ENCODE measurements at regions not wholly inside any gene's neighbourhood (a gene's known extent, or its start where the extent isn't known, plus 50 kb on each side); places are given as distances from the start of the nearest gene placed in this dataset.
"Not testable (repeated sequence)": the region's sequence is repeated elsewhere in the genome, so short reads cannot be mapped to it uniquely, and the experiment has no call there.

DNA sequence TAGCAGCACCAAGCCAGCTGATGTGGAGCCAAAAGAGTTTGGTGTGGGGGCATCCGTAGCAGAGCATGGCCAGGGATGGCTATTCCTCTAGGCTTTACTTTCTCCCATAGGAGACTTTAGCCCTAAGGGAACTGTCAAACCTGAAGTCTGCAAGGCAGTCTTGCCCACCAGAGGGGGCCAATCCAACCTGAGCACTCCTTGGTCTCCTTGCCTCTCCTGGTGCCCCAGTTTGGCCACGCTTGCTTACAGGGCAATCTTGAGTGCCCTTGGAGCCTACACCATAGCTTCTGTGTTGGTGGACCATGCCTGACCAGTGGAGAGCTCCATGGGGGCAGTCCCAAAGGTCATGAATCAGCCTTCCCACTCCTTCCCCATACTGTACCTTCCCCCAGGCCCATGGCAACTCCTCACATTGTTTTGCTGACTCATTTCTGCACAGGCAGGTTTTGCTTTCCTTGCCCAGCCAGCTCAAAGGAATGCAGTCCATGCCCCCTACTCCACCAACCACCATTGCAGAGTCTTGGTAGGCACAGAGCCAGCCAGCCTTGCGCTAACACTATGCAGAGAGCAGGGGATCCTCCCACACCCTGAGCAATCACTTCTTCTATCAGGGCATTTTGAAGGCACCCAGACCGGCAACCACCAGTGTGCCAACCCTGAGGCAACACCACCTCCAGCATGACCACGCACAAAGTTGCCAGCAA lies 1421.2 kb upstream of the RAG2 start:
- no peak for DNase-seq

DNA sequence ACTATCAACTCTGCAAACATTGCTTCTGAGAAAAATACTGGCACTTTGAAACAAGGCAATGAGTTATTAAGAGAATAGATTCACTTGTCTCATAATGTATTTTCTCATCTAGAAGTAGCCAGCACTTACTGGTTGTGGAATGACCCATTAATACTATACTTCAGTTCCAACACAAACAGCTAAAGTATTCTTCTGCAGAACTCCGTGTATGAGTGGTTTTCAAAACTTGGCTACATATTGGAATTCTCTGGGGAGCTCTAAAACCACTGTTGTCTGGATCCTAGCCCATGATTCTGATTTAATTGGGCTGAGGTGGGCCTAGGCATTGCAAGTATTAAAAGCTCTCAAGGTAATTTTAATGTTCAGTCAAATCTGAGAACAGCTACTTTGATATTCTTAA lies 1416.4 kb upstream of the RAG2 start:
- DNase-seq, result no peak

DNA sequence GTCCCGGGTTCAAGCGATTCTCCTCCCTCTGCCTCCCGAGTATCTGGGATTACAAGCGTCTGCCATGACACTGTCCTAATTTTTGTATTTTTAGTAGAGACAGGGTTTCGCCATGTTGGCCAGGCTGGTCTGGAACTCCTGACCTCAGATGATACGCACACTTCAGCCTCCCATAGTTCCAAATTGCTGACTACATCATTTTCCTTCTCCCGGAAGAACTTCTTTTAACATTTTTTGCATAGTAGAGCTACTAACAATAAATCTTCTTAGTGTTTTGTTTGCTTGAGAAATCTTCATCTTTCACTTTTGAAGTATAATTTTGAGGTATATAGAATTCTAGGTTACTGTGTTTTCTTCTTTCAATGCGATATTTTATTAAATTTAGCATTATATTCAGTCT lies 1415.1 kb upstream of the RAG2 start:
- no peak for DNase-seq

DNA sequence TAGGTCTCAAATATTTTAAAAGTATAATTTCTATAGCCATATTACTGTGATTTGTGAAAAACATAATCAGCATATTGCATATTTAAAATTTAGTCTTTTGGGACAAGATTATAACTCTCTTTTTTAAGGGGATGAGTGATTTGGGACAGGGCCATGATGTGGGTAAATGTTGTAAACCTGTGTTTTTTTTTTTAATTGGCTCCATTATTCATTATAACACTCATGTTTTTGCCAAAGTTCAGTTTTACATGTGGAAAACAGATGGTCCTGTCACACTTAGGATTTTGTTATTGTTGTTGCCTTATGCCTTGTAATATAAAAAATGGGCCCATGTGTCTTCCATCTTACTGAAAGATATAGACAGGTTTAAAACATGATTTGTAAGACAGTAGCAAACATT lies 1413.5 kb upstream of the RAG2 start:
- no peak for DNase-seq

DNA sequence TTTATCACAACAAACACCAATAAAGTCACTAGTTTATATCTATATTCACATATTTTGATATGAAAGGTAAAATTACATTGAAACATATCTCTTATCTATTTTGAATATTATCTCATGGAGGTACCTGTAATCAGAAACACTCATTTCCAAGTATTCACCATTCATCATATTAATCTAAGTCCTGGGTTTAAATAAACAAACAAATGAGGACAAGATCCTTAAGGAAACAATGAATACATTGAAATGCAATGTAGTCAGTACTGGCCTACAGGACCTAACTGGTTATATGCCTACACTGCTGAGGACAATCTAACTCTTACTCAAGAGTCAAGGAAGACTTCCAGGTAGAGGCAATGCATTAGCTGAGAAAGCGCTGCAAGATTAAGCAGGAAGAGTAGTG lies 1411.9 kb upstream of the RAG2 start:
- DNase-seq, result no peak

DNA sequence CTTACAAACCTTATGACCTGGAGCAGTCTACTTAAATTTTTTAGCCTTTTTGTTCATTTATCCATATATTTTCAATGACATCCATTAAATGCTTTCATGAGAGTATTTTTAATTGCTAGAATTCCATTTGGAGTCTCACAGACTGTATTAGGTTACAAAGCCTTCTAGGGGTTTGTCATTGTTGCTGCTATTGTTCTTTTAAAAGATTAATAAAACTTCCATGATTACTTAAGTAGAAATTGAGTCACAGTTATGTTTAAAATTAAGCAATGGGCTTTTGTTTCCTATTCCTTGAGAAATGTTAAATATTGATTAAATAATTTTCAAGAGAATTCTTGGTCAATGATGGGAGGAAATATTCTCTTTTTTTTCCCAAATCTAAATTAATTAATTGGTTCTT lies 1408.4 kb upstream of the RAG2 start:
- DNase-seq, result no peak

DNA sequence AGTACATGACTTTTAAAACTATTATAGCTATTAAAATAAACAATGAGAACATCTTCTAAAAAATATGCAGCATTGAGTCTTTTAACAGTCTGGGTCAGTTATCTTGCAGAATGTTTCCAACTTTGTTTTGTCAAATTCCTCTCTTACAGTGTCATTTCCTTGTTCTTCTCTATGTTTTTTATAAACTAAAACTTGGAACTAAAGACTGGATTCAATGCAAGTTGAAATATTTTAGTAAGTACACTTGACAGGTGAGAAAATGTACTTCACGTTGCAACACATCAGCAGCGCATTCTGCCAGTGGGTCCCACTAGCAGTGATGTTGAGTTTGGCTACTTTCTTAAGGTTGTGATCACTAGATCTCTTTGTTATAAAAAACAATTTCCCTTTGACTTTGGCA lies 1407.6 kb upstream of the RAG2 start:
- DNase-seq, result no peak

DNA sequence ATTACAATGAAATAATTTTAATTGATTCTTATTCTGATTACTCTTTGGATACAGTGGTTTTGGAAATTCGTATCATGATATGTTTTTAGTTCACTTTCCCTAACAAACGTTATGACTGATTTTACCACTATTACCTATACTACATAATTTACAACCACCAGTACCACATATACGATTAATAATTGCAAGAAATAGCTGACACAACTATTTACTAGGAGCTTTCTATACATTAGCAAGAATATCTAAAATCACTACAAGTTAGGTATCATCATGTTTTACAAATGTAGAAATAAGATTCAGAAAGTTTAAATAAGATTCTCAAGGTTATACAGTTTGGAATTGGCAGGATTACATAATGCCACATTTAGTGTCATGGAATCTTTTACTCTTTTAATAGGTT lies 1401.1 kb upstream of the RAG2 start:
- DNase-seq, result no peak

DNA sequence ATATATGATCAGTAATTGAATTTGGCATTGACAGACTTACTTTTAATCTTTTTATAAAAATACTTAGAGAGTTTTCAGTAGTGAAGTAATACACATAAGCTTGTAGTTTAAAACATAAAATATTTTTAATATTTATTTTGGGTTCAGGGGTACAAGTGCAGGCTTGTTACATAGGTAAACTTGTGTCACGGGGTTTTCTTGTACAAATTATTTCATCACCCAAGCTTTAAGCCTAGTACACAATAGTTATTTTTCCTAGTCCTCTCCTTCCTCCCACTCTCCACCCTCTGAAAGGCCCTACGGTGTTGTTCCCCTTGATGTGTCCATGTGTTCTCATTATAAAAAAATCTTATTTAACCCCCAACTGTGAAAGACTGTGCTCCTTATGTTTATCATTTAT lies 1397.8 kb upstream of the RAG2 start:
- DNase-seq, result no peak

DNA sequence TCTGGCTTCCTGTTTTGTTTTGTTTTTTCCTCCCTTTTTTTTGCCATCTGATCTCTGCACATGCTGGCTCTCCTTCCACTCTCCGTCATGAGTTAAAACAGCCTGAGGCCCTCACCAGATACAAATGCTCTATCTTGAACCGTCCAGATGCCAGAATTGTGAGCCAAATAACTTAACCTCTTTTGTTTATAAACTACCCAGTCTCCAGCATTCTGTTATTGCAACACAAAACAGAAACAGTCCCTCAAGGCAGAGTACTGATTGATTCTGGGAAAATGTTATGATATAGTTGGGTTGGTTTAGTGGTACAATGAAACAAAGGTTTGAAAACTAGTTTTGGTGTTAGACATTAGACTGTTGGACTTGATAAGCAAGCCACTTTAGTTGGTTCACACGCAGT lies 1390.0 kb upstream of the RAG2 start:
- DNase-seq, result no peak

DNA sequence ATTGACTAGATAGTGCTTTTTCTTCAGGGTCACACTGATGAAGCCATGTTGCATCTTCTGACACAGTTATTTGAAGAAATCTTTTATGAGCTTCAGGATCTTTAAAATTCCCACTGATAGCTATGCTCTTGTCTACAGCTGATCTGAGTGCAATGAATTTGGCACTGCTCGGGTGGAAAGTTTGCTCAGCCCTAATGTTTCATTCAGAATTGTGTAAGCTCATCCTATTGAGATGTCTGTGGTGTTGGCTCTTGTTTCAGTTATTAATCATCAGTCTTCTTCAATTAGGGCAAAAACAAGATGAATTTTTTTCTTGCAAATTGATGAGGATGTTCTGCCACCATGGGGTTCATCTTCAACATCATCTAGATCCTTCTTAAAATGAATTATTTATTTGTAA lies 1387.0 kb upstream of the RAG2 start:
- no peak for DNase-seq

DNA sequence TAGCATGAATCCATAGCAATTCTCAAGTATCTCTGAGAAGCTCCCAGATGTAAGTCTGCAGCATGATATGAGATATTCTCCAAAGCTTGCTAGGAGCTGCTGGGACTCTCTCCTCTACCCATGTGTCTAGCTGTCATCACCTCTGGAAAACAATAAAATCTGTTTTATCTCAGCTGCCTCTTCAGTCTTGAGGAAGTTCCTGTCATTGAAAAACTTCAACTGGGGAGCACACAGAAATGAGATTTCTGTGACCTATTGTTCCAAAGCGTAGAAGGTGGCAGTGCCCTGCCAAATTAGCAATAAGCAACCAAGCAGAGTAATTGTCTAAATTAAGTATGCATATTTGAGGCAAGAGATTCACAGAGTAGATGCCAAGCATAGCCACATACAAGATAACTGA lies 1380.6 kb upstream of the RAG2 start:
- no peak for DNase-seq

DNA sequence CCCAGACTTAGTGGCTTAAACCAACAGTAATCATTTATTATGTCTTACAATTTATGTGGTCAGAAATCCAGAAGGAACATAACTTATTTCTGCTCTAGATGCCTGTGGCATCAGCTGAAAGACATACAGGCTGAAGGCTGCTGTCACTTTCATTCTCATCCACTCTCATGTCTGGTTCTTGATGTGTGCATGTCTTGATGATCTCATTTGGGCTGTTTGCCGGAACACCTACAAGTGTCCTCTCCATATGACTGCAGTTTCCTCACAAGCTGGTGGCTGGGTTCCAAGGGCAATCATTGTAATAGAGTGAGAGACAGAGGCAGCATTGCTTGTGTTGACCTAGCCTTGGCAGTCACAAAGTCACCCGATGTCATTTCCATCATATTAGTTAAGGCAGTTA lies 1375.9 kb upstream of the RAG2 start:
- no peak for DNase-seq

DNA sequence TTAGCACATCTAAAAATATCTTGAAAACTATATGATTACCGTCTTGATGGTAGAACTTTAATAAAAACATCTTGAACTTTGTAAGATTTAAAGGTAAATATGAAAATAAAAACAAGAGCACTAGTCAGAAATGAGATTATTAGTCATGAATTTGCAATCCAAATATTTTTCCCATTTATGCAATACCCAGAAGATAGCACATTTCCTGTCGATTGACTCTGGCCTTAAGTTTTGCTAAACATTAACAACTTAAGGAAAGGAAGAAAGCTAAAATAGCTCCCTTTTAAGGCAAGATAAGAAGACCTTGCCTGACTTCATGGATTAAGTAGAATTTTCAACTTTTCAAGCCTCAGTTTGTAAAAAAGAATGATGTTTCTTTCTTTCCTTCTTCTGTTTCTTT lies 1374.7 kb upstream of the RAG2 start:
- no peak for DNase-seq

DNA sequence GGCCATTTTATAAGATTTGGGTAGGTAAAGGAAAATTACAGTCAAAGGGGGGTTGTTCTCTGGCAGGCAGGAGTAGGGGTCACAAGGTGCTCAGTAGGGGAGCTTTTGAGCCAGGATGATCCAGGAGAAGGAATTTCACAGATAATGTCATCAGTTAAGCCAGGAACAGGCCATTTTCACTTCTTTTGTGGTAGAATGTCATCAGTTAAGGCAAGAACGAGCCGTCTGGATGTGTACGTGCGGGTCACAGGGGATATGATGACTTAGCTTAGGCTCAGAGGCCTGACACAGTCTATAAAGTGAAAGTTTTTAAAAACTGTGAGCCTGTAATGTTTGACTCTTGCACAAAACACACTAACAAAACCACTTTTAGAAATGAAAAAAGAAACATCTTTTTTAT lies 1371.3 kb upstream of the RAG2 start:
- DNase-seq, result not testable (repeated sequence)

DNA sequence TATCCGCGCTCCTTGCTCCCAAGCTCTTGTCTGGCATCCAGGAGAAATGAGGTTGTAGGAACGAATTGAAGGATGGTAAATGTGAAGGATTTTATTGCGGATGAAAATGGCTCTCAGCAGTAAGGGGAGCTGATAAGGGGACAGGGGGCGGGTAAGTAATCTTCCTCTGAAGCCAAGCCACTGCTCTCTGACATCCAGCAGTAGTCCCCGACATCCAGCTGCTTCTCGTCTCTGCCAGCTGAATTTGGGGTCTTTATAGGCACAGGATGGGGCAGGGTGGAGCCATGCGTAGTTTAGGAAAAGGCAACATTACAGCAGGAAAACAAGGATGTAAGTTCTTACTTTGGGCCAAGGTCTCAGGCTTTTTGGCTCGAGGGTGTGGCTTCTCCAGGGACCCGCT lies 1370.1 kb upstream of the RAG2 start:
- no peak for DNase-seq

DNA sequence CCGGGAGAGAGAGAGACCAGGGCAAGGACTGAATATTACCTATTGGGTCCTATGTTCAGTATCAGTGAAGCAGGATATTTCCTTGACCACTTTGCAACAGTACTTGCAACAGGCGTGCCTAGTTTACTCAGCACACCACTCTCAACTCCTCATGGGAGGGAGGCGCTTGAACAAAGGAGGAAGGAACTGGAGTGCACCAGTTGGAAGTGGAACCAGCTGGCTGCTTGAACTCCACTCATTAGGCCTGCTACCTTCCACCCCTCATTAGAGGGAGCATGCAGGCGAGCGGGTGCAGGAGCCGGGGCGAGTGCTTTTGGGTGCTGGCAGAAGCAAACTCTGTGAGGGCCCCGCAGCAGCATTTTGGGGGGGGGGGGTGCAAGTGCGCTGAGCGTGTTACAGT lies 1369.6 kb upstream of the RAG2 start:
- DNase-seq, result no peak

DNA sequence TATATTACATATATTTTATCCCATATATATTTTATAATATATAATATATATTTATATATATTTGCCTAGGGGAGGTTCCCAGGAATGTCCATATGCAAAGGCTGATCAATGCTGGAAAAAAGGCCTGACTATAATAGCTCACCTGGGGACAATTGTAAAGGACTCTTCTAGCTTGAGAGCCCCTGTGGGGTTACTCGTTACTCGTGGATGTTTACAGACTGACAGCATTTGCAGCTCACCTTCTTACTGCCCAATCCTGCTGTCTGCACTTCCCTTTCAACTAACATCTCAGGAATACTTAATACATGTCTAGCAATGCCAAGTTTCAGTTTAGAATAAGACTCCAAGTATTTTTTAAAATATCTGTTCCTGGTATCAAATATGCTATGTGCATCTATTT lies 1365.4 kb upstream of the RAG2 start:
- DNase-seq, result no peak

DNA sequence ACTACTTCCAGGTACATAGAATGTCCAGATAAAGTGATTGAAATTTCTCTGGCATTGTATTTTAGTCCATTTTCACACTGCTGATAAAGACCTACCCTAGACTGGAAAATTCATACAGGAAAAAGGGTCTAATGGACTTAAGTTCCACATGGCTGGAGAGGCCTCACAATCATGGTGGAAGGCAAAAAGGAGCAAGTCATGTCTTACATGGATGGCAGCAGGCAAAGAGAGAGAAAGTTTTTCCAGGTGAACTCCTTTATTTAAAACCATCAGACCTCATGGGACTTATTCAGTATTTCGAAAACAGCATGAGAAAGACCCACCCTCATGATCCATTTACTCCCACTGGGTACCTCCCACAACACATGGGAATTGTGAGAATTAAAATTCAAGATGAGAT lies 1359.7 kb upstream of the RAG2 start:
- DNase-seq, result no peak

DNA sequence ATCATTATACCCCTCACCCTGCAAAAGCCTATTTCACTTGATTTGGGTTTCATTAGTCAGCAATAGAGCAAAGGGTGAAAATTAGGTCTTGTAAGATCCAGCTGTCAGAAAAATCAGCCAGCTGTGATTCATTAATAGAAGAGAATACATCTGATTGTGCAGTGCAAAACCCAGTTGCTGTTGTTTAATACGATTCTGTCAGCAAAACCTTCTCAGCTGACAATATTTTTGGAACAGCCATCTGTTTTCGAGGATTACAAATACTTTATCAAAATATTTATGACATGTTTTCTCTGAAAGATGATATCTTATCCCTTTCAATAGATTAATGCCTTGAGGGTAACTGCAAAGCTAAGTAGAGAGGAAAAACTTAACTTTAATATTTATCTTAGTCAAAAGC lies 1354.0 kb upstream of the RAG2 start:
- no peak for DNase-seq

DNA sequence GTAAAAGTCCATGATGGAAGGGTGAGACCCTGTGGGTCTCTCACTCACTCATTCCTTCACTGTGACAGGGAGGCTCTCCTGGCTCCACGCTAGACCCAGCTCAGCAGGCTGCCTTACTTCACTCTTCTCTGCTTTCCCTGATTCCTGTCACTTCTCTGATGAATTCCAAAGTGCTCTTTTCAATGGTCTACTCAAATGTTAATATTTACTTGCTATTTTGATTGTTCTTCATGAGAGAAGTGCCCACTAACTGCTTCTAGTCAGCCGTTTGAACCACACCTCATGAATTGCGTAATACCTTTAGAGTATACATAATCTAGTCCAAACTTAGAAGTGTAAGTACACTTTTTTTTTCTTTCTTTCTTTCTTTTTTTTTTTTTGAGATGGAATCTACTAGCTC lies 1350.2 kb upstream of the RAG2 start:
- no peak for DNase-seq

DNA sequence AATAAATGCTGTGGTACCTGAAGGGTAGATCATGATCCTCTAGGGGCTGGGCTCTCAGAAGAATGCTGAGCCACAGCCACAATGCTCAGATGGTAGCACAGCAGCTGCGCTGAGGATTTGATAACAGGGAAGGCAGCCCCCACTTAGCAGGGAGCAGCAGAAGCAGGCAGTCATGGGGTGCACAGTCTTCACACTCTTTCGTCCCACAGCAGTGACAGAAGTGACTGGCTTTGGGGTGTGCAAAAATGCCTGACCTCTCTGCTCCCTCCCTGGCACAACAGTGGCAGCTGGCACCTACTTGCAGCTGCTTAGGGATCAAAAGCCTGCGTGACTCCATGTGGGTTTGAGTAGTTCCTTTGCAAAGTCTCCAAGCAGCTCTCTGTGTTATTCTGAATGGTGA lies 1349.8 kb upstream of the RAG2 start:
- no peak for DNase-seq

DNA sequence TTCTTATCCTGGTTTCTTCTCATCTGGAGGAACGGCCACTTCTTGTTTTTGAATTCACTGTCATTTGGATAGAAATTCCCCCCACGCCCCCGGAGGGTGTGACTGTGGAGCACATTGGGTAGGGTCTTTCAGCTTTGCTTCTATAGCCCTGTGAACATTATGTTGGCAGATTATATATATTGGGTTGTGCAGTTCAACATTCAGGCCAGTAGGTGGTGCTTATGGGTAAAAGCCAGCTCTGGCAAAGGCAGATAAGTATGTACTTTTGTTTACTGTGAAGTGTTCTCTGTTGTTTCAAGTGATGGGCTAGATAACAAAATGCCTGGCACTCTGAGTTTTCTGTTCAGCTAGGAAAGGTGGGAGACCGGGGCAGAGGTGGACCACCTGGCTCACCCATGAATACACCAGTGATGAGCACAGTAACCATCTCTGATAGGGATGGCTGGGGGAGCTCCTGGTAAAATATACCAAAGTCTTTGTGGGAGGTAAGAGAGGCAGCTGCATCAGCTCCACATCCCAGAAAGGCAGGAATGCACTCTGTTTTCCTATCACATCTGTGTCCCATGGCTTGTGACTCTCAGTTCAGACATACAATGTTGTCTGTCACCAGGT lies 1348.2 kb upstream of the RAG2 start:
- no peak for DNase-seq

DNA sequence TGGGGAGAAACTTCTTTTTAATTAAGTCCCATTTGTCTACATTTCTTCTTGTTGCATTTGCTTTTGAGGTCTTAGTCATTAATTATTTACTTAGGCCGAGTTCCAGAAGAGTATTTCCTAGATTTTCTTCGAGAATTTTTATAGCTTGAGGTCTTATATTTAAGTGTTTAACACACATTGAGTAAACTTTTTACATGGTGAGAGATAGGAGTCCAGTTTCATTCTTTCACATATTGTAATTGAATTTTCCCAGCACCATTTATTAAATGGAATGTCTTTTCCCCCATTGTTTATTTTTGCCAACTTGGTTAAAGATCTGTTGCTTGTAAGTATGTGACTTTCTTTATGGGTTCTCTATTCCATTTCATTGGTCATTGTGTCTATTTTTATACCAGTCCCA lies 1344.0 kb upstream of the RAG2 start:
- DNase-seq, result no peak
